NAMALWA (cell line): ENCODE measurements at regions not wholly inside any gene's neighbourhood (a gene's known extent, or its start where the extent isn't known, plus 50 kb on each side); places are given as distances from the start of the nearest gene placed in this dataset.
A peak's percentile ranks its signal among the peaks of the same experiment; 100 is the strongest.
"Not testable (repeated sequence)": the region's sequence is repeated elsewhere in the genome, so short reads cannot be mapped to it uniquely, and the experiment has no call there.

Experiments
- DNase-seq: peaks from one replicate; pipeline ENCODE4 v3.0.0-alpha.2; 2015; ENCODE audit warnings: low spot score

DNA sequence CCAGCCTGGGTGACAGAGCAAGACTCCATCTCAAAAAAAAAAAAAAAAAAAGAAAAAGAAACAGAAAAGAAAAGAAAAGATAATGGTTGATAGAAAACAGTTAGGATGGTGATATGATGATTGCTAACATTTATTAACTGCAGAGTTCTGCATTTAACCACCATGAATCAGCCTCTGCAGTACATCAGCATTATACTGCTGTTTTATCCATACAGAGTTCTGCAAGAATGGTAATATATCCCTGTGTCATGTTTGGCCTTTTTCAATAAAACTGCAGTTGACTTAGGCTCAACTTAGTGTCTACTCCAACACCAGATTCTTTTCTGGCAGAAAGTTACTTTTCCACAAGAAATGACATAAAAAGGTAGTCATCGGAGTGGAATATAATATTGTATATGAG is 62.6 kb downstream of the DUSP6 start:
- no peak for DNase-seq

DNA sequence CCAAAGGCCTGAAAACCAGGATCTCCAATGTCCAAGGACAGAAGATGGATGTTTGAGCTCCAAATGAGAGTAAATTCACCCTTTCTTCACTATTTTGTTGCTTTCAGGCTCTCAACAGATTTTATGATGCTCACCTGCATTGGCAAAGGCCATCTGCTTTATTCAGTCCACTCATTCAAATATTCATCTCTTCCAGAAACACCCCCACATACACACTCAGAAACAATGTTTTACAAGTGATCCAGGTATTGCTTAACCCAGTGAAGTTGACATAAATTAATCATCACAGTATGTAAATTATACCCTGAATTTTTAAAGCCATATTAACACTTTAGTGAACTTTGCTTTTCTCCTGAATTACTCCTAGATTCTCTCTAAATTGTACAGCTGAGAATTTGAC is 63.3 kb downstream of the DUSP6 start:
- DNase-seq: no peak

GRCh38 chr12:89286501-89286900 is 65.8 kb downstream of the DUSP6 start:
- no peak for DNase-seq

DNA sequence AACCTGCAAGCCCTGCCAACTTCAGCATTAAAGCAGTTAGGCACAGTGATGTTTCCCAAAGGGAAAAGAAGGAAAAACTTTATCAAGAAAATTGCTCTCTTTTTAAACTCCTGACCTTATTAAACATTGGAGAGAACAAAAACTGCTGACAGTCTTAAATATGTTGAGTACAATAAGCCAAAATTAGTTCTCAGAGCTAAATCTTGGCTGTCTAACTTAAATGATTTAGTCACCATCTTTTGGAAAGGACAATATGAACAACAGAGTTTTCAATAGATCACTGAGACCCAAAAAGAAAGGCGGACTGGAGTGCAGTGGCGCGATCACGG is 70.8 kb downstream of the DUSP6 start:
- DNase-seq: no peak

GRCh38 chr12:89280833-89281538 is 71.3 kb downstream of the DUSP6 start:
- peak; percentile 19 for DNase-seq

- no peak for DNase-seq
These were observed 72.8 kb downstream of the DUSP6 start for GRCh38 chr12:89279499-89279898.

DNA sequence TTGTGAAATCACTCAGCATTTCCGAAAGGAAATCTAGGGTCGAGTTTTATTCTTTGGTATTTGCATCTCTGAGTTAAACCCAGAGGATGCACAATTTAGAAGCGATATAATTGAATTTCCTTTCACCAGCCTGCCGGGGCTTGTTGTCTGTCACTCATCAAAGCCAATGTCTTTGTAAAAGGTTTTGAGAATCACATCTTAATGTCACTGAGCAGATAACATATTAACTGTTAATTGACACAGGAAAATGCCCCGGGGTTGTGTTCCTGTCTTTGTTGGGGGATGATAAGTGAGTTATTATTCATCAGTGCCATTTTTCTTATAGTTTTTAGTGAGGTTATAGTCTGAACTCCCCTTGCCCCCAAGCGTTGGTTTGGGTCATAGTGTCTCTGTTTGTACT is 73.4 kb downstream of the DUSP6 start:
- no peak for DNase-seq

- no peak for DNase-seq
These were observed 74.1 kb downstream of the DUSP6 start for GRCh38 chr12:89278169-89278568.

GRCh38 chr12:89276860-89277259 is 75.4 kb downstream of the DUSP6 start:
- DNase-seq: no peak

GRCh38 chr12:89273525-89273924 is 78.8 kb downstream of the DUSP6 start:
- DNase-seq: no peak

DNA sequence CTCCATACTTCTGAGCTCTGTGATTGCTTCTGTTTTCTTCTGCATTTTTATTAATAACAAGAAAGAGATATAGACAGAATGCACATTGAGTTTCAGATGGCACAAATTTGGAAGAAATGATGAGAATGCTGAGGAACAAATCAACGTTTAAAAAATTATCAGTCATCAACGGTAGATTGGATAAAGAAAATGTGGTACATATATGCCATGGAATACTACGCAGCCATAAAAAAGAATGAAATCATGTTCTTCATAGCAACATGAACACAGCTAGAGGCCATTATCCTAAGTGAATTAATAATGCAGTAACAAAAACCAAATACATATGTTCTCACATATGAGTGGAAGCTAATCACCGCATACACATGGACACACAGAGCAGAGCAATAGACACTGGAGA is 81.8 kb downstream of the DUSP6 start:
- no peak for DNase-seq

DNA sequence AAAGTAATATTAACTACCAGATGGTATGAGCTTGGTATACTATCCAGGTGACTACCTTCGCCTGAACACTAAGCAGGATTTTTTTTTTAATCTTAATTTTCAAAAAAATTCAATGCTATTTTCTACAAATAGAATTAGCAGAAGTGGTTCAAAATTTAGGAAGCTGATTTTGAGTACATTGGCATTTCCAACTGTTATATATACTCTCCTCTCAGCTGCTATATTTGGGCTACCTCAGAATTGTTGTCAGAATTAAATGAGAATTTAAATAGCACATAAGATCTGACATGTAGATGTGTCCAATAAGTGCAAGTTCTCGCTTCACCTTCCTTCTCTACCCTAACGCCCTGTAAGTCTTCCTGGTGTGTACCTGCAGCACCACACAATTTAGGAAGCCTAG is 83.1 kb downstream of the DUSP6 start:
- no peak for DNase-seq

- no peak for DNase-seq
These were observed 84.9 kb downstream of the DUSP6 start for GRCh38 chr12:89267404-89267803.

DNA sequence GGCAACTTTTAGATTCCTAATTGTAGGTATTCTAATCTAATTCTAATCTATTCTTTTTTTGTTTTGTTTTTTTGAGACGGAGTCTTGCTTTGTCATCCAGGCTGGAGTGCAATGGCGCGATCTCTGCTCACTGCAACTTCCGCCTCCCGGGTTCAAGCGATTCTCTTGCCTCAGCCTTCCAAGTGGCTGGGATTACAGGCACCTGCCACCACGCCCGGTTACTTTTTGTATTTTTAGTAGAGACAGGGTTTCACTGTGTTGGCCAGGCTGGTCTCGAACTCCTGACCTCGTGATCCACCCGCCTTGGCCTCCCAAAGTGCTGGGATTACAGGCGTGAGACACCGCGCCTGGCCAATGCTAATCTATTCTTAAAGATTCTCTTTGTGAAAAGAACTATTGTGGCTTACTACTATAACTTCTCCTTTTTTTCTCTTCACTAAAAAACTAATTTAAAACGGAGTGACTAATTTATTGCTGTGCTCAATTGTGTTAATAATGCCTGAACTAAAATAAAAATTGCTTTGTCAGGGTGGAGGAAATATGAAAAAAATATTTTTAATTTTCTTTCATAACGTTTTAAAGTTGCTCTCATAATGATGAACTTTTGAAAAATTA is 85.6 kb downstream of the DUSP6 start:
- not testable (repeated sequence) for DNase-seq

DNA sequence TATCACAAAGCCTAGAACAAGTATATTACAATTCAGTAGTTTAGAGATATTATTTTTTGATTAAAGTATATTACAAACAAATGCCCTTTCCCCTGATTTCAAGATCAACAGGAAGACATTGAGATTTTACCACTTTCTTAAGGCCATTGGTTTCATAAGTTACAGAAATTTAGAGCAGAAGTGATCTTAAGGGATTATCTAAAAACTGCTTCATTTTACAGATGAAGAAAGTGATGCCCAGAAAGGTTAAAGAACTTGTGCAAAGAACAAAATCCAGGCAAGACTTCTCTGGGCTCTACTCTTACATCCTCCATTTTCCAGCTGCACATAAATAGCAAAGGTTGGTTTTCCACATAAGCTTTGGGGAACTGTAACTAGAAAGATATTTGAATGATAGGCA is 87.5 kb downstream of the DUSP6 start:
- DNase-seq: no peak

GRCh38 chr12:89263900-89264299 is 88.4 kb downstream of the DUSP6 start:
- DNase-seq: no peak

DNA sequence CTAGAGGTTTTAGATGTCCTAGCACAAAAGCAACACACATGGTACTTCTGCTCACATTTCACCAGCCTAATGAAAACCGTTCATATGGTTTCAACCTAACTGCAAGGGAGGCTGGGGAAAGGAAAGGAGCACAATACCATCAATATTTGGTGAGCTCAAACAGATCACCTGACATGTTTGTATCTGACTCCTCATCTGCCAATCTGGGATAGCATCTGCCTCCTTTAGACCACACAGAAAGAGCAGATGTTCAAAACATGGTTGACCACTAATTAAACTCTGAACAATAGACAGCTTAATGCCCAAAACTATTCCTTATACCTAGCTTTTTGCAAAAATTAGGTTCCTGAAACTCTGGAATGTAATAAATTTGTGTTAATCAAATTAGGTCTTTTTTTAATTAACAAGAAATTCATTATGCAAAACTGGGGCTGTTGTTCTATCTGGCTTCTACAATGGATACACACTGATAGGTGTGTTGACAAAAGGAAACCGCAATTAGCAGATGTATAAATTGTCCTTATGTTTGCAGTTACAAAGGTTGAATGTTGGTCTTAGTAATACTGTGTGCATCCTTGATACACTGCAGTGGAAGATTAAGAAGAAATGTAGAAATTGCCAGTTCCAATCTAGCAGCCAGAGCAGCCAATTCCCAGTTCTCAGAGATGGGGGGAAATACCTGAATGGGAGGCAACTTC is 89.3 kb downstream of the DUSP6 start:
- no peak for DNase-seq

DNA sequence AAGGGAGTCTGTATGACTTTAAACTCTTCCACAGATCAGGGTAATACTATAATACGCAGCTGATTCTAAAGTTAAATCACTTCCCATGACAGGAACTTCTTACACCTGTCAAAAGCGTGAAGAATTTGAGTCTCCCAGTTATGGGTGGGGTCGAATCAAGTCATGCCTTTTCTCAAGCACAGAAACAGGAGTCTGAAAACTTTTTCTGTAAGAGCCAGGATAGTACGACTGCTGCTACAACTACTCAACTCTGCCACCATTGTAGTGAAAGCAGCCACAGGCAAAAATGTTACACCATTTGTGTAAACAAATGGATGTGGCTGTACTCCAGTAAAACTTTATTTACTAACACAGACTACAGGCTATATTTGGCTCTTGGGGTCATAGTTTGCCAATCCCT is 90.3 kb downstream of the DUSP6 start:
- DNase-seq: no peak

DNA sequence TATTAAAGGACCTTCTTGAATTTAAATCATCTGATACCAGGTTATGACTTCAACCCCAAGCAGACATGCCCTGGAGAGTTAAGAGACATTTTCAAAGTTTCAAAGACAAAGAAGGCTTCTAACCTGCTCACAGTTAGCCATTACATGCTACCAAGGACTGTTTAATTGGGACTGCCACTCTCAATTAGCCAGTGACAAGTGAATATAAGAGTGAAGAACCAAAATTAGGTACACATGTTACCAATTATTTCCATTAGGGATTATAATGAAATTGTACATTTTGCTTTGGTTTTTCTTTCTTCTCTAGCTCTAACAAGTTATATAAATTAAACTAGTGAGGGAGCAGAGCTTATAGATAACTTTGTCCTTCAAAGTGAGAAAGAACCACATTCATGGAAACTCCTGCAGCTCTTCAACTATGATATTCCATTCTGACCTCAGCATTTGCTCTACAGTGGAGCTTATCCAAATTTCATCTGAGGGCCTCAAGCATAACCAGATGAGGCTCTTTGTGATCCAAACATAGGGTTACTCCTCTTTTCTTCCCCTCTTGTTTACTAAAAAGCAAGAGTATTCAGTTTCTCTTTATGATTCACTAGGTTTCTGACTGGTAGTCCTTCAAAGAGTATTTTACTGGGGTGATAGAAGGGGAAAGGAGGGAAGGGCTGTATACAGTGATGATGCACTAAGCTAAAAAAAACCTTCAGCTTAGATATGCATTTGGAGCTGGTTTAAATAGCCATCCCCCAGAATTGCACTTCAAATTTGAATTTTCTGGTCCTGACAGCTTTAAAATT is 91.3 kb downstream of the DUSP6 start:
- no peak for DNase-seq

DNA sequence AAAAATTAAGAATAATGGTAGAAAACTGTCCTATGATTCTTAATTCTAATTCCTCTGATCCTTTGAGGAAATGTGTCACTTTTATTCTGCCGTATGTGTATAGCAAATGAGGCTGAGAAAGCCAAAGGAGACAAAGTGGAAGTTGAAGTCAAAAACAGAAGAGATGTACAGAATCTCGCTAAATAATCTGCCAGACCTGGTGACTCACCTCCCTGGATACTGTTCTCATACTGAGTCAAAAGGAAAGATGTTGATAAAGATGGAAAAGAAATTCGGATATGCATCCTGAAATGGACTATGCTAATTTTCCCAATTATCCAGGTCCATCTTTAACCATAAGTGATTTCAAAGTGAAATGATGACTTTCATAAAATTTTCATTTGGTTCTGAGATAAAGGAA is 92.5 kb downstream of the DUSP6 start:
- no peak for DNase-seq

GRCh38 chr12:89258240-89258969 is 93.9 kb downstream of the DUSP6 start:
- DNase-seq: no peak

- DNase-seq: no peak
These were observed 95.0 kb downstream of the DUSP6 start for GRCh38 chr12:89257340-89257739.
